ENCODE measurements at regions not wholly inside any gene's neighbourhood (a gene's known extent, or its start where the extent isn't known, plus 50 kb on each side); places are given as distances from the start of the nearest gene placed in this dataset.

DNA sequence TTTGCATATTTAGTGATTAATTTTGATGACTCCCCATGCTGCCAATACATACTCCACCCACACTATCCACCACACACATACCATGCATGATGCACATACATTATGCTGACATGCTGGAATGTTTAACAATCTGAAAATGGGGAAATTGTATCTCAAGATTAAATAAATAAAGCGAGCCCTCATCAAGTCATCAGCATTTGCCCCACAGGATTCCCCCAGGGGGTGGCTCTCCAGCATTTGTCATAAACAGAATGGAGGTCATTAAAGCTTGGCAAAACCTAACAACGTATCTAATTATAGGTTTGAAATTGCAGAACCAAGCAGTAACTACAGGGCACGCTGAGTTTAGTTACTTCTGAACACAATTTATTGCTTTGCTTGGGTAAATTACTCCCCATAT is 141.2 kb upstream of the TACR1 start:
- ChIA-PET POLR2A (no interaction called here), CTCF (ENCODE audit: low intra/inter-chr PET ratio) (no interaction called here)
- Histone ChIP-seq H4K20me1 (replicated peaks; ENCODE audit: control insufficient read depth, insufficient read depth, low read length) (no peaks in the 10 kb centered on the region), H3K9ac (ENCODE audit: insufficient read depth in 1 of 2, low read depth in 2 of 2, low read length in 2 of 2) (no peak overlapping the region), H3K36me3 (ENCODE audit: control insufficient read depth, insufficient read depth, low read length) (no peaks in the 10 kb centered on the region), H3K79me2 (ENCODE audit: control insufficient read depth, insufficient read depth, low read length) (no peaks in the 10 kb centered on the region), H2AFZ (ENCODE audit: low read depth, low read length) (no peak overlapping the region), H3K27me3 (ENCODE audit: control insufficient read depth in 2 of 2, insufficient read depth in 2 of 2, low read length in 2 of 2) (no peaks in the 10 kb centered on the region), H3K4me3 (no peak overlapping the region), H3K9me3 (replicated peaks; ENCODE audit: control insufficient read depth, insufficient read depth, low read depth, low read length) (no peaks in the 10 kb centered on the region), H3K4me2 (ENCODE audit: insufficient read depth, low read length) (no peak overlapping the region), H3K4me1 (replicated peaks in 1 of 2; ENCODE audit: control insufficient read depth in 2 of 2, insufficient read depth in 2 of 2, low read length in 2 of 2) (no peaks in the 10 kb centered on the region), H3K9me1 (ENCODE audit: control insufficient read depth, insufficient read depth, low read length) (no peaks in the 10 kb centered on the region), H3K27ac (ENCODE audit: extremely low read depth, low read depth, low read length) (no peak overlapping the region)
- ATAC-seq (no peak), FAIRE-seq (no peak), DNase-seq (ENCODE audit: extremely low read depth in 1 of 4, low spot score in 3 of 4) (no peak)
- no TSS peak for BruUV-seq (replicated peaks)
- TF ChIP-seq, protein P1, sequence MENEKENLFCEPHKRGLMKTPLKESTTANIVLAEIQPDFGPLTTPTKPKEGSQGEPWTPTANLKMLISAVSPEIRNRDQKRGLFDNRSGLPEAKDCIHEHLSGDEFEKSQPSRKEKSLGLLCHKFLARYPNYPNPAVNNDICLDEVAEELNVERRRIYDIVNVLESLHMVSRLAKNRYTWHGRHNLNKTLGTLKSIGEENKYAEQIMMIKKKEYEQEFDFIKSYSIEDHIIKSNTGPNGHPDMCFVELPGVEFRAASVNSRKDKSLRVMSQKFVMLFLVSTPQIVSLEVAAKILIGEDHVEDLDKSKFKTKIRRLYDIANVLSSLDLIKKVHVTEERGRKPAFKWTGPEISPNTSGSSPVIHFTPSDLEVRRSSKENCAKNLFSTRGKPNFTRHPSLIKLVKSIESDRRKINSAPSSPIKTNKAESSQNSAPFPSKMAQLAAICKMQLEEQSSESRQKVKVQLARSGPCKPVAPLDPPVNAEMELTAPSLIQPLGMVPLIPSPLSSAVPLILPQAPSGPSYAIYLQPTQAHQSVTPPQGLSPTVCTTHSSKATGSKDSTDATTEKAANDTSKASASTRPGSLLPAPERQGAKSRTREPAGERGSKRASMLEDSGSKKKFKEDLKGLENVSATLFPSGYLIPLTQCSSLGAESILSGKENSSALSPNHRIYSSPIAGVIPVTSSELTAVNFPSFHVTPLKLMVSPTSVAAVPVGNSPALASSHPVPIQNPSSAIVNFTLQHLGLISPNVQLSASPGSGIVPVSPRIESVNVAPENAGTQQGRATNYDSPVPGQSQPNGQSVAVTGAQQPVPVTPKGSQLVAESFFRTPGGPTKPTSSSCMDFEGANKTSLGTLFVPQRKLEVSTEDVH (IDR thresholded peaks at IDR 0.05; ENCODE audit: low read depth, partially characterized antibody) = no peak
- no peak for TF ChIP-seq NRF1 (conservative IDR thresholded peaks at IDR 0.05 in 1 of 2, IDR thresholded peaks at IDR 0.05 in 1 of 2)
- TF ChIP-seq, protein P2, sequence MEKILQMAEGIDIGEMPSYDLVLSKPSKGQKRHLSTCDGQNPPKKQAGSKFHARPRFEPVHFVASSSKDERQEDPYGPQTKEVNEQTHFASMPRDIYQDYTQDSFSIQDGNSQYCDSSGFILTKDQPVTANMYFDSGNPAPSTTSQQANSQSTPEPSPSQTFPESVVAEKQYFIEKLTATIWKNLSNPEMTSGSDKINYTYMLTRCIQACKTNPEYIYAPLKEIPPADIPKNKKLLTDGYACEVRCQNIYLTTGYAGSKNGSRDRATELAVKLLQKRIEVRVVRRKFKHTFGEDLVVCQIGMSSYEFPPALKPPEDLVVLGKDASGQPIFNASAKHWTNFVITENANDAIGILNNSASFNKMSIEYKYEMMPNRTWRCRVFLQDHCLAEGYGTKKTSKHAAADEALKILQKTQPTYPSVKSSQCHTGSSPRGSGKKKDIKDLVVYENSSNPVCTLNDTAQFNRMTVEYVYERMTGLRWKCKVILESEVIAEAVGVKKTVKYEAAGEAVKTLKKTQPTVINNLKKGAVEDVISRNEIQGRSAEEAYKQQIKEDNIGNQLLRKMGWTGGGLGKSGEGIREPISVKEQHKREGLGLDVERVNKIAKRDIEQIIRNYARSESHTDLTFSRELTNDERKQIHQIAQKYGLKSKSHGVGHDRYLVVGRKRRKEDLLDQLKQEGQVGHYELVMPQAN (IDR thresholded peaks at IDR 0.05; ENCODE audit: borderline replicate concordance) = no peak
- intact Hi-C loops (cut with micrococcal nuclease) (no loop called here), in situ Hi-C loops (cut with MboI) (no loop called here)
- 0% methylated on average over 3 of the region's 3 CpGs for WGBS (ENCODE audit: insufficient coverage, low coverage, missing lambda C conversion rate)

Measured in K562 (cell line).